ENCODE measurements at regions not wholly inside any gene's neighbourhood (a gene's known extent, or its start where the extent isn't known, plus 50 kb on each side); places are given as distances from the start of the nearest gene placed in this dataset.

DNA sequence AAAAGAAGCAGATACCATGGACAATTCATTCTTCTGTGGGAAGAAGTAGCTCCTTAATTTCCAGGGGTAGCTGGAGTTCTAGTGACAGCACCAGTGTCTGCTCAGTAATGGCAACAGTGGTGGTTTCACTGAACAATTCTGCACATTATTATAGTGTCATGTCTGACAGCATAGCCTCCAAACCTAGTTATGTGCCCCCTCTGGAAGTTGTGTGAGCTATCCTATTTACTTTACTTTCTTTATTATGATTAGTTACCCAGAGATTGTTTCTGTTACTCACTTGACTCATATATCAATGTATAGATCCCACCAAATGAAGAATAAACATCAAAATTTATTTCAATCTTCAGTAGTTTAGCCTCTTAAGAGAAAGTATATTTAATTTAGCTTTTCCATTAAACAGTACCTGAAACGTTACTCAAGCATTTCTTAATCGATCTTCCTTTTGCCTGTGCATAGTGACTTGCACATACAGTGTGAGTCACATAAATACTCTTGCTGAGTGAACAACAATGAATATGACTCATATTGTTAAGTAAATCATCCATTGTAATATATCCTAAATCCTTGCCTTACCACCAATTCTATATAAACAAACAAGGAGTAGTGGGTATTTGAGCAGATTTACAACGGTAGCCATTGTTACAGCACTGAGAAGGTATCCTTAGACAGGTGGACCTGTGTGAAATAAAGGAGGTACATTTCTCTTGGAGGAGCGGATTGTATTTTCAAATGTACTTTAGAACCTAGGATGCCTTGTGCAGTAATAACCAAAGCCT, 534.7 kb downstream of the ANKRD50 start:
- no peak for DNase-seq (ENCODE audit: low read depth in 2 of 2)

DNA sequence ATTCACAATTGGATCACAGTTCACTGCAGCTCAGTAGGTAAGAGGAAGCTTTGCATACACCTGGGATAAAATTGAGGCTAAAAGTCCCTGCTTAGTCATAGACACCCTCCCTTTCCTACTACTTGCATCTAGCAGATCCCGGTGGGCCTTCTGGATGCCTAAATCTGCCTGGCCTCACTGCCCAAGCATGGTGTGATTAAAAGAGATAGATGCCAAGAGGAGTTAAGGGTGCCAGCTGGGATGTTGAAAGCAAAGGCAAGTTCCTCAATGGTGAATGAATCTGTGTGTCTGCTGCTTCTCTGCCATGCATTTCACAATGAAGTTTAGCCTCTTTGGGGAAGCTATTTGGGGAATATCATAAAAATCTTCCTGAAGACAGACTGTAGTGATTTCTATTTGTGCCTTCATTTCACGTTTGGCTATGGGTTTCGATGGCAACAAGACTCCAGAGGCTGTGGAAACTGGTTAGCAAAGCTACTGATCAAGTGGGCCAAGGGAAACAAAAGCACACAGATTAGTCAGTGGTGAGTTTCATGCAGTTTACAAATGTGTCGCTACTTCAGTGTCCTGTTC, 534.0 kb downstream of the ANKRD50 start:
- DNase-seq (ENCODE audit: low read depth in 2 of 2): no peak

DNA sequence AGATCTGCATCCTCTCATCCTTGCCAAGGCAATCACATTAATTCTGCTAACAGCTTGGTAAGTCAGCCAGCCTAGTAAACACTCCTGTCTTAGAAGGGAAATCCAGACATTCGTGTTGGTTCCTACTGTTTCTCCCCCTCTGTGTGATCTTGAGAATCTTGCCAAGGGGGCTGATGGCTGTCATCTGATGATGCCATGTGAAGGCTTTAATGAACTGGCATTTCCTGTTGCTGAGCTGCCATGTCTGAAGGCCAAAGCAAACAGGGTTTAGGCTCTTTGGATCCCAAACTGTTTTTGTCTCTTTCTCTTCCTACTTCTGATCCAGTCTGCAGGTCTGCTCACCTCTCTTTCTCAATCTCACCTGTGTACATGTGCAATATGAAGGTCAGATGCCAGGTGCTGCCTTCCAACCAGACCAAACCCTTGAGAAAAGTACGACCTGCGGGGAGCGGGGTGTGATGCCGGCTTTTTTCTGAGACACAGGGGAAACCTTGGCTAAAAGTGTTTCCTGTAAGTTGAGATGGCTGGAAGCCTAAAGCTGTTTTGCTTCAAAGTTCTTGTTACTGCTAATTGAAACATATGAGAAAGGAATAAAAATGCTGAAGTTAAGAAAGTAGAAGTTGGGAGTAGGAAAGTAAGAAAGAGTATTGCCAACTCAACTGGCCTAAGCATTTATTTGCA, 532.9 kb downstream of the ANKRD50 start:
- DNase-seq (ENCODE audit: low read depth in 2 of 2): no peak

DNA sequence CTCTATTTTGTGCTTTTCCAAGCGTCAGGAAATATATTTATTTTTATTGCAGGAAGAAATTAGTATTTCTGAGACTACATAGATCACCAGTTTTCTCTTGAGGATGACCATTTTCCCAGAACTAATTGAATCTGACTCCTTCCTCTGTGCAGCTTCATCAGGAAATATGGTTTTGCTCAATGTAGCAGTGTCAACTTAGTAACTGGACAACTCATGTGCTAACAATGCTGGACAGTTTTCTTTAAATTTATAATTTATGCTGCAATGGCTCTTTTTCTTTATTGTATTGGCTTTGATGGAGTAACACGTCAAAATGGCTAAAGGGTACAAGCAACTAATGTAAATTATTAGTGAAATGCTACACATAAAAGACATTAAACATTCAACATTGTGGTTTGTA, 531.5 kb downstream of the ANKRD50 start:
- no peak for DNase-seq (ENCODE audit: low read depth in 2 of 2)

DNA sequence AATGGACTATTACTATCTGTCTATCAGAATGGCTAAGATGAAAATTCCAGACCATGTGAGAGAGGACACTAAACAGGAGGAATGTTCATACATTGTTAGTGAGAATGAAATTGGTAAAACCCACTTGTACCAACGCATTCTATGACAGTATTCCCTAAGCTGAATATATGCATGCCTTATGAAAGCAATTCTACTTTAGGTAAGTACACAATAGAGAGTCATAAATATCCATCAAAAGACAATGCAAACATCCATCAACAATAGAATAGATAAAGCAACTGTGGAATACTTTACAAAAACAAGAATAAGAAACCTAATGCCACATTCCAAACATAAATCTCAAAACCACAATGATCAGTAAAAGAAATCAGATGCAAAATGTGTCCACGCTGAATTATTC, 529.3 kb downstream of the ANKRD50 start:
- DNase-seq (ENCODE audit: low read depth in 2 of 2): no peak

DNA sequence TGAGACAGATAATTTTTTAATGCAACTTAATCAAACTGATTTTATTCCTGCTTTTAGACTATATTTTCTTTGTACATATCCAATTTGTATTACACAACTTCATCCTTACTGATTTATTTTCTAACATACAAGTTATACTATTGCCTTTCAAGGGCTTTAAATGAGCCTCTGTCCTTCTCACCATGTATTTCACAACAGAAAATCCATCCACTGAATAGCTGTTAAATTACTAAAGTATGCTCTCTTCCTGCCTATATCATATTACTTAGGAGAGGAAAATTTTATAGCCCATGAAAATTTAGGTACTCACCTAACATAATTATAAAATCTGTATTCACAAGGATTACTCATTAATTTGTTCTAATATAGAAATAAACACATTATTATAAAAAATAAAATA, 528.6 kb downstream of the ANKRD50 start:
- no peak for DNase-seq (ENCODE audit: low read depth in 2 of 2)

DNA sequence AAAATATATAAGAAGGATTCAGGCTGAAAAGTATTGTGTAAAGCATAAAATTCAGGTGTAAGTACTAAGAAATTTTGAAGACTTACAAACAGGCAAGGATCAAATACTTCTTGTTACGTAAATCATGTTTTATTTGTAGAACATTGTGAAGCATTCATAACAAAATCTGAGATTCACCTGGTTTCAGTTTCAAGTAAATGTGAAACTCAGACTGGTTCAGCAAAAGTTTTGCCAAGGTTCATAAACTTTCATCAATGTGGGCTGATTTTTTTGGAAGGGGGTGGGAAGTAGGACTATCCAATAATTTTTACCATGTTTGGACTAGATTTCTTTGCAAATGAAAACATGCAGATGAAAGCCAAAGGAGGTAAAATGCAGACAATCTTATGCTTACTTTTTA, 527.7 kb downstream of the ANKRD50 start:
- DNase-seq (ENCODE audit: low read depth in 2 of 2): no peak

DNA sequence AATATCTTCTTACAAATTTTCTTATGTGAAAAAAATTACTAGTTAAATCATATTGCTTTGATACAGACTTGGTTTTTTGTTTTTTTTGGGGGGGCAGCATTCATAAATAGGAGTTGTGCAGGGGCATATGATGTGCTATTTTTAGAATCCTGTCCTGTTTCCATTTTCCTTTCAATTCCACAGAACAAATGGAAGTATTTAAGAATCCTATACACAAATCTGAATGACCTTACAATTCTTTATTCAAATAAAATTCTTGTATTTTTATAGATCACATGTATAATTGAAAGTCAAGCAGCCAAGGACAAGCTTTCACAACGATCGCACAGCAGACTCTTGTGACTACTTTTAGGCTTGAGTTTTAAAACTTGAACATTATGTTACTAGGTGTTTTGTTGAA, 523.9 kb downstream of the ANKRD50 start:
- DNase-seq (ENCODE audit: low read depth in 2 of 2): no peak

DNA sequence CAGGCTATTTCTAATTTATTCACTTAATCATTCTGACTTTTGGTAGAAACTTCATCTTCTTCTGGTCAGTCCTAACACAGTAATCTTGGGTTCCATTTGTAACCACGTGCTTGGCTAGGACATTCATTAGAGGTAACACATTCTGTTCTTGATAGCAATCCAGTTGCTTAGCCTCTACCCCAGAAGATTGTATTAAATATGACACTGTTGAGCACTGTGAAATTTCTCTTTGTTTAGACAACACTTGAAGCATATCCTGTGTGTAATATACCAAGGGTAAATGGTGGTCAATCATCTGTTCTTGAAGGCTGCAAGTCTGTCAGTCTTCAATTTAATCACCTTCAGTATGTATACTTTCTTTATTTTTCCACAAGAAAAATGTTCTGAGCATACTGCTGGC, 523.0 kb downstream of the ANKRD50 start:
- no peak for DNase-seq (ENCODE audit: low read depth in 2 of 2)

DNA sequence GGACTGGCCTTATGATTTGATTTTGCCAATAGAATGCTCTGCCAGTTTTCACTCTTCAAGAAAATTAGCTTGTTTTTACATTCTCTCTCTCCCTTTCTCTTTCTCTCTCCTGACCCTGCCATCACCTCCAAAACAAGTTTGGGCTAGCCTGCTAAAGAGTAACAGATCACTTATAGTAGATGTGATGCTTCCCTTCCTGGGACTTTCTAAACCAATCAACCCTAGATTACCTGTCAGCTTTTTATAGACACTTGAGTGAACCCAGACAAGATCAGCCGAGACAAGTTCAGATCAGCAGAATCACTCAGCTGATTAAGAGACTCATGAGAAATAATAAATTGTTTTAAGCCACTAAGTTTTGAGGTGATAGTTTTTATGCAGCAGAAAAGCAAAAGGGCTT, 521.2 kb downstream of the ANKRD50 start:
- no peak for DNase-seq (ENCODE audit: low read depth in 2 of 2)

DNA sequence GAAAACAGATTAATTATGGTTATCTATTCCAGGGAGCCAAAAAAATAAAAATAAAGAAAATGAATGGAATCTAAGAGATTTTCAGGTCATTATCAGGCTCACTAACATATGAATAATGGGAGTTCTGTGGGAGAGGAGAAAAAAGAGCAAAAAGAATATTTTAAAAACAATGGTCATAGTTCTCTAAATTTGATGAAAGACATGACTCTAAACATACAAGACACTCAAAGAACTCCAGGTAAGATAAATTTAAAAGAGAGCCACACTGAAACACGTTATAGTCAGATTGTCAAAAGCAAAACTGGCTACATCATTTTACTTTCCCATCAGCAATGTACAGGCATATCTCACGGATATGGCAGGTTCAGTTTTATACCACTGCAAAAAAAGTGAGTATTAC, 520.0 kb downstream of the ANKRD50 start:
- DNase-seq (ENCODE audit: low read depth in 2 of 2): no peak

DNA sequence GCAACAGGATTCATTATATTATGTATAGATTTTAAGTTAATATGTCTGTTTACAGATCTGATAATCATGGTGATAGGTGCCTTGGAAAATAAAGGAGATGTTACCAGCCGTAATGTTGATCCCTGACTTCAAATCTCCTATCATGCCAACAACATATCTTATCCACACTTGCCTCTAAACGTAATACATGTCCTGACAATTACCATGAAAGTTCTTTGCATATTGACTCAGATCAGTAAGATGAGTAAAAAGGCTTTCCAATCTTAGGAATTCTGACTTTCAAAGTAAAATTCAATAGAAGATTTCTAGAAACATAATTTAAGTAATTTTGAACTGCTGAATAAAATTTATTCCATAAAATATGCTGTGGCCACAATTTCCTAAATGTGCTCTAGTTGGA, 513.3 kb downstream of the ANKRD50 start:
- DNase-seq (ENCODE audit: low read depth in 2 of 2): no peak

DNA sequence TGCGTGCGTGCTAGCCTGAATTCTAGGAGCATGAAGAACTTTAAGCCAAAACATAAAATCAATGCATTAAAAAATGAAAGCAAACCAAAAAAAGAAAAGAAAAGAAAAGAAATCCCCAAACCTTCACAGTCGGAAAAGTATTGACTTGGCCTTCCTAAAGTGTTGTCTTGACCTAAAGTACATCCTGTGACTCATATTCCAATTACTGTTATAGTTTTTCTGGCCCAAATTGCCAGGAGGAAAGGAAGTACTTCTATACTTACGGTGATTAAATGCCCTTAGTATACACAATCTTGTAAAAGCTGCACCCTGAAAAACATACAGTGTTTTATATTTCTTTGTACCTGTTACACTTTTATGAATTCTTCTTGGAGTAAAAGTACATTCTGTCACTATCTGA, 512.8 kb downstream of the ANKRD50 start:
- DNase-seq (ENCODE audit: low read depth in 2 of 2): no peak

DNA sequence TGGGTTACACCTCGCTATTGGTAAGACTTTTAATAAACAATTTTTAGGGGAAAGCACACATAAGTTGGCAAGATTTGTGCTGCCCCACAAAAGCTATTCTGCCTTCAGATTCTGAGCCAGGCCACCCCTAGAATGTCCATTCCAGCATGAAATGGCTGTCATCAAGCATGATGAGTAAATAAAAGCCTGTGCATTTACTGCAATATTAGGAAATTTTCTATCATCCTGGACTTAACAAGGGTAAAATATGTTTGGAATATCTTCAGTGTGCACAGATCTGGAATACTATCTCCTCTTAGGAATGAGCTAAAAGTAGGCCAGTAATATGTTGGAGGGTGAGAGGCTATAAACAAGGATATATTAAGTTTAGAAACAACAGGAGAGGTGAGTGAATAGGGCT, 510.9 kb downstream of the ANKRD50 start:
- DNase-seq (ENCODE audit: low read depth in 2 of 2): no peak

DNA sequence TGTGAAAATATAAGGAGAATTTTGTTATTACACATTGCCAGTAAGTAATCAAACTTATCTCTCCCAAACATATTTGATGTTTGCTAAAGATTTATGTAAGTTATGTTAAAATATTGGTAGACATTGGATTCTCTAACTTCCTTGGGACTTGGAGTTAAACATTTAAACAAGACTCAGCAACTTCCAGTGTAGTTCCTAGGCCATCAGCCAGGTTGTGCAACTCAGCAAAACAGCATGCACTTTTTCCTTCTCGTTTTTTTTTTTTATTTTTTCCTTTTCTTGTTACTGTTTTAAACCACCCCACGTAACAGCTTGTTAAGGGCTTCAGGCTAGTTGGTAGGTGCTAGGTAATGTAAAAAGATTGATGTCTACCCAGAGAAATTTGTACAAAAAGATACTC, 510.4 kb downstream of the ANKRD50 start:
- DNase-seq (ENCODE audit: low read depth in 2 of 2): no peak

DNA sequence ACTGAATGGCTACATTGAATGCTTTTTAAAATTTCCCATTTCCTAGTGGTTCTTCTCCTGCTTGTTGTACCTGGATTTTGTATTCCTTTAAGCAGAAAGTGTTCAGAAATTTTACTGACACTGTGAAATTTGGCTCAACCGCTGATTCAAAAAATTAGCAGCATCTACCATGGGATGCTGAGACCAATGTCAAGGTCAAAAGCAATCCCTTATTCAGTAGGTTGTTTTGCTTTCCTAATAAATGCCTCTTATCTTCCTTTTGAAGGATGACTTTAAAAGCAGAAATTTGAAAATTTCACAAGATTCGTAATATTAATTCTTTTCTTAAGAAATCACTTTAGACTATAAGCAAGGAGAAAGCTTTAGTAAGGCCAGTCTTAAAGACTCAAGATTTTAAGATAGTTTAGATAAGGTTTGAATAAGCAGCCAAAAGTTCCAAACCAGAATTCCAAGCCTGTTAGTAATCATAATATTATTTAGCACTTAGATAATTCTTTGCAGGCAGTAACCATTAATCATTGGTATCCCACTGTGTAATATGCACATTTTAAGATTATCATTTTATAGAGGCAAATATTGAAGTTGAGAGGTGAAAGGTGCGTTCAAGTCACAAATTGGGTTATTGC, 508.8 kb downstream of the ANKRD50 start:
- DNase-seq (ENCODE audit: low read depth in 2 of 2): no peak

DNA sequence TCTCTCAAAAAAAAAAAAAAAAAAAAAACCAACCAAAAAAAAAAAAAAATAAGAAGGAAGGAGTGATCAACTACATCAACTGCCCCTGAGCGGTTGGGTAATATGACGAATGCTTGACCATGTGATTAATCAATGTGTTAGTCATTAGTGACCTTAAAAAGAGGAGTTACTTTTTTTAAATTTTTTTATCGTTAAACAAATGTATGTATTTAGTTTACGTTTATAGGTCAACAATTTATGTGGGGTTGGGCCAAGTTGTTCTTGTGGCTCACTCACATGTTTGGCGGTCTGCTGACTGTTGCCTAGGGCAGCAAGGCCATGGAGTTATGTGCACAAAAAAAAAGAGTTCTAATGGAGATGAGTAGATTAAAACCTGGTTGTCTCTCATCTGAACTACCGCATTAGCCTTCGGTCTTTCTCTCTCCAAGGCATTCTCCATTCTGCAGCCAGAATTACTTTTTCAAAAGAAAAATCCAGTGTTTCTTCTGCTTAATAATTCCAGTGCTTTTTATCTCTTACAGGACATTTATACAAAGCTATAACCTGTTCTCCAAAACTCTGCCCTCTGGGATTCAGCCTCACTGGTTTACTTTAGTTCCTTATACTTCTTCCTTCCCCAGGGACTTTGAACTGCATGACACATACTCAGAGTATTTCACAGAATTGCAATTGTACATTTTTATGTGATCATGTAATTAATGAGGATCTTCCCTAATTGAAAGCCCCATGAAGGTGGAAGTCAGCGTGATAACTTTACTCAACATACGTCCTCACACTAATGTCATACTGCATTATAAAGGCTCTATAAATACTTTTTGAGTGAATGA, 505.5 kb downstream of the ANKRD50 start:
- DNase-seq (ENCODE audit: low read depth in 2 of 2): no peak

DNA sequence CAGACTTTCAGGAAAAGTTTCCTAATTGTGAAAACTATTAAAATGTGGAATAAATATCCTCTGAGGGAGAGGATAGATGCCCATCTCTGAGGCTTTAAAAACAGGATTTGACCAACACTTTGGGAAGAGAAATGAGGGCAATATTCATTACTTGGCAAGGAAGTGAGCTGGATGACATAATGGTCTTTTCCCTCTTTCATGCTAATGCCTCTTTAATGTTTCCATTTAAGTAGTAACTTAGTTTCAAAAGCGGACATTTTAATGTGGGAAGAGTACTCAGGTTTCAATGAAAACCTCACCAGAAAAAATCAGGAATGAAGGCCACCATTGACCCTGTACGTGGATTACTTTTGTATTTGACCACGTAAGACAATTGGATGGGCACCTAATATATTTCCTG, 503.3 kb downstream of the ANKRD50 start:
- DNase-seq (ENCODE audit: low read depth in 2 of 2): no peak

DNA sequence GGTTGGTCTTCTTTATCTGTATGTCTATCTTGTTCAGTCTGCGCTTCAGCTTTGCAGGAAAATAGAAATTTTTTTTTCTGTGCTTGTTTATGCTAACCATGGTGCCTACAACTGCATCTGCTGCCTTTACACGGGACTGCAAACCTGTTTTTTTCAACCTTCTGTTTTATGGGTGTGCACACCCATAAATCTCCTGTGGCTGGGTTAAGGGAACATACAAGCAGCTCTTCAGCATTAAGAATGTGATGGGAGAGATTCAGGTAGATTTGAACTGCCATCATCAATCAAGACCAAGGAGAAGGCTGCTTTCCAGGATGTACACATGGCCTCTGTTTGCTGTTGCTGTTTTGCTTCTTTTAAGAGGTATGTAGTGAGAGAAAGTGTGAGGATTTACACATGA, 502.9 kb downstream of the ANKRD50 start:
- DNase-seq (ENCODE audit: low read depth in 2 of 2): no peak

DNA sequence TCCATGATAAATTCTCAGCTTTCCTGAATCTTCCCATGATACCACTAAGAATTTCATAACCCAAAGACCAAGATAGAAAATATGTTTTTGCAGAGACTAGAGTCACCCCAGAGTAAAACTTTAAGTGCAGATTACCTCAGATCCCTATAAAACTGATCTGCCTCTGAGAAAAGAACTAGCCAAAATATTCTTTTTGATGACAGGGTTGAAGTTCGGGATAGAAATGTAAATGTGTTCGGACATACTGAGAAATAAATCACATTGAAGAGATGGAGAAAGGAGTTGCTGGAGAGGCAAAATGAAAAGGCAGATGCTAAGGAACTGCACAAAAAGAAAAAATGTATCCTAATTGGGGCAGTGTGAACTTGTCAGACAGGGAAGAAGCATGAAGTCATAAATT, 501.8 kb downstream of the ANKRD50 start:
- DNase-seq (ENCODE audit: low read depth in 2 of 2): no peak

DNA sequence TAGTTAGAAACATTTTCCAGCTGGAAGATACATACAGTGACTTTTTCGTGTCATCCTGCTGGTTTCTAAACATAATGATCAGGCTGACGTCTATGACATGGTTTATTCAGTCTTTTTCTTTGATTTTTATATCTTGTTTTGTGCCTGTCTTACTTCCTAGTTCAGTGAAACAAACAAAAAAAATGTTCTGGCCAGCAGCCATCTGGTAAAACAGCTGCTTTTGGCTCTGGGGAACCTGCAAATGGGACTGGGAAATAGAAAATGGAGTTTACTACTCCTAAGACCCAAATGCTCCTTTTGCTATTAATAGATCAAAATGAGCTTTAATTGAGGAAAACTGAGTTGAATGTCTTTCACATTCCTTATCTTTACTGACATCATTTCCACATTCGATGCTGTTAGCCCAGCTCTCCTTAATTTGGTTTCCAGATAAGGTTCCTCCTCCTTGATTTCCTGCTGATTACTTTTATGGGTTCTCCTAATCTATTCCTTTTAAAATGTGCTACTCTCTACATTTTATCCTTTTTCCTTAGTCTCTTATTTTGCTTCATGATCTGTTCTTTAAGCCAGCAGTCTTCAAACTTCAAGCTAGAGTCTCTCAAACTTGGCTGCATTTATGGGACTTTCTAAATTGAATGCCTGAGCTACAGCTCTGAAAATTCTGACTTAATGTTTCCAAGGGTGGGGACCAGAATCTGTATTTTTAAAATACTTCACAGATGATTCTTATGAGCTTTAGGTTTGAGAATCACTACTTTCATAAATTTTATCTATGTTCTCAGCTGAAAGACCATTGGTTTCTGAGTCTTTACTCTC, 499.5 kb downstream of the ANKRD50 start:
- DNase-seq (ENCODE audit: low read depth in 2 of 2): no peak

All from stimulated activated CD4-positive, alpha-beta T cell treated with anti-CD3 and anti-CD28 coated beads, Interleukin-1b, Interleukin-23, amount 100 ng/mL, for 4 hours (primary cell).